HG03025 (cell line): ENCODE measurements at regions not wholly inside any gene's neighbourhood (a gene's known extent, or its start where the extent isn't known, plus 50 kb on each side); places are given as distances from the start of the nearest gene placed in this dataset.
"Not testable (repeated sequence)": the region's sequence is repeated elsewhere in the genome, so short reads cannot be mapped to it uniquely, and the experiment has no call there.

ENCODE experiments used
- ATAC-seq: cut with Tn5 transposase; IDR thresholded peaks from one replicate; pipeline ENCODE4 v1.9.1; 2021; ENCODE audit warnings: mild to moderate bottlenecking, moderate library complexity; ENCODE audit not compliant: unreplicated experiment, low FRiP score

GRCh38 chr1:199784138-199784895, 243.2 kb upstream of the NR5A2 start:
- no peak for ATAC-seq

DNA sequence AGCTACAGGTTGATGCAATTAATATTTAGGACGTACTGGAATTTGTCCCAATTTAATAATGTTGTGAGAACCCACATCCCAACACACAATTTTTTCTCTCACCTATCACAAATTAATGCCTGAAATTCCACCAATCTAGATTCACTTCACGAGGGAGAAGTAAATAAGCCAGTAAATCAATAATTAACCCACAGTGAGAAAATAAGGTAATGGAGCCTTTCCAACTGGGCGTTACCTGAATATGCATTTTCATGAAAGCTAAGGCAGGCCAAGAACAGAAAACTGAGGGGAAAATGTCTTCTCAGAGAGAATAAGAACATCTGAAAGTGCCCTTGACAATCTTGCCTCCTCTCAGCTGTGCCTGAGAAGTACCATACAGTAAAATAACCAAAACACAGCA, 240.8 kb upstream of the NR5A2 start:
- no peak for ATAC-seq

- no peak for ATAC-seq
These were observed 238.4 kb upstream of the NR5A2 start for GRCh38 chr1:199789141-199789540.

DNA sequence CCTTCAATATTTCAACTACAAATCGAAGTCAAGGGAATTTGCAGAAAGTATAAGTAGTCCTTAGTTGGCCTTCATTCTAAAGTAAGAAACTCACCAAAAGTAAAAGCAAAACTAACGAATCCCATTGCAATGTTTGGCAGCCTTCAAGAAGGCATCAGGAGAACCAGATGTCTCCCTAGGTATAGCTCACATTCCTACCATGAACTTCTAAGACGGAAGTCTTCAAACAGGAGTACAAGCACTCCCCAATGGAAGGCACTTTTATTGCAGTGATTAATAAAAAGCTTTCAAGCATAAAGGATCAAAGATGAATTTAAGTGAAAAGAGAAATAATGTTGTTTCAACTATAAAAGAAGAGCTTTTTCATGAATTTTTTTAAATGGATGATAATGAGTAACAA, 236.0 kb upstream of the NR5A2 start:
- ATAC-seq = no peak

- ATAC-seq = no peak
These were observed 234.6 kb upstream of the NR5A2 start for GRCh38 chr1:199792874-199793273.

GRCh38 chr1:199794105-199794863, 233.2 kb upstream of the NR5A2 start:
- ATAC-seq = no peak

DNA sequence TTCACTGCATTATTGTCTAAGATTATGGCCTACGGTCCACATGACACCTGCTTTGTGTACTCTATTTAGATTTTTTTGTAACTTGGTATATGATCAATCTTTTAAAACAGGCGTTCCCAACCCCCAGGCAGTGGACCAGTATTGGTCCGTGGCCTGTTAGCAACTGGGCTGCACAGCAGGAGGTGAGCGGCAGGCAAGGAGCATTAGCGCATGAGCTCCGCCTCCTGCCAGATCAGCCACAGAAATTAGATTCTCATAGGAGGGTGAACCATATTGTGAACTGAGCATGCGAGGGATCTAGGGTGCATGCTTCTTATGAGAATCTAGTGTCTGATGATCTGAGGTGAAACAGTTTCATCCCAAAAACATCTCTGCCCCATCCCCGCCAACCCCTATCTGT, 228.4 kb upstream of the NR5A2 start:
- no peak for ATAC-seq

DNA sequence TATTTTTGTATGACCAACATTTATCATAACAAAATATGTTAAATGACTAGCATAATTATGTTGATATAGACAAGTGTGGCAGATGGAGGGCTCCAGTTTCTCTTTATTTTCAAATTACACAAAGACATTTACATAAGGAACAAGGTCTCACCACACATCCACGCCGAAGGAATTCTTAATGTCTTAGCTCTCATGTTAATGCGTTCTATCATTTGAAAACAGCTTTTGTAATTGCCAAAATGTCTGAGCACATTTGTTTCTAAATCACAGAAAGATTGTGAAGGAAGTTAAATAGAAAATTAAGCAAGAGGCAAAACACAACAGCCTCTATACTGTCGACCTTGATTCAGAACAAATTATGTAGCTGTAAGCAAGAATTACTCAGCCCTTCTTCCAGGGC, 223.0 kb upstream of the NR5A2 start:
- no peak for ATAC-seq

DNA sequence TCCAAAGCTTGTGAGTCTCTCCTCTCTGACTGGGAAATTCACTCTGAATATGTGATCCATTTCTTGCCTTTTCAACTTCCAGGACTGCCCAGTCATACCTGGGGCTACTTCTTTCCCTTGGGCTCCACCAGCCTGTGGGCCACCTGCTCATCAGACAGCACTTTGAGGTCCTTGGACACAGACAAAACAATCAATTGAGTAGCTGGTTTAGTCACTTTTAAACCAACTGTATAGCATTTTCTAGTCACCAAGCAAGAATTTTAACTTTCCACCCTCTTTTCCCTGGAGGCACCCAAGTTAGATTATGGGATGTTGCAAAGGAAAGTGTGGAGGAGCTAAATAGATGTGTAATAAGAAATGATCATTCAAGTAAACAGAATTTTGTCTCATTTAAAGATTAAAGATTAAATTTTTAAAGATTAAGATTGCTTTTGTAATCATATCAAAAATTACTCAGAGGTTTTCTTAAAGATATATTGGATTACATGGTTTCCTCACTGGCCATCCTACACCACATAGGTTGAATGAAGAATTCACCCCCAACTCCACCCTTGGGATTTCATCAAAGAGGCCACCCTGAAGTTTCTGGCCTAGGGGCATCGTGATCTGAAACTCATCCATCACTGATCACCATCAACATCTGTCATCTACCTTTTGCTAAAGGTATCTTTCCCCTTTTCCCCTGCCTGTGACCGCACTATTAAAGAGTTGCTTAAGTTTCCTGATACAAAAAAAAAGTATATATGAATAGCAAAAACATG, 219.2 kb upstream of the NR5A2 start:
- ATAC-seq = no peak

DNA sequence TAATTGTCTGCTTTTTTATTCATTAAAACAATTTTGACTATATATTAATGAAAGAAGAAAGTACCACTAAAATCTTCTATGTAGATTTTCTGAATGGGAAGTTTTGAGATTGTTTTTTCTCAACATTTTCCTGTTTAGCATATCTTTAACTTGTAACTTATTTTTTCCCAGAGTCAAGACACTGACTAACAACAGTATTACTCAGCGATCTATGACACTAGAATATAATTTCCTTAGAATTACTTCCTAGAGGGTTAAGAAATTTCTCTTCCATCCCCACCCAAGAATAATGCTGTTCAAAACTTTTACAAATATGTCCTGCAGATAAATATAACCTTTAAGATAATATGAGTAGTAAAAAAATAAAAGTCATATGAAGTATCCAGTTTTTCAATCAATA, 218.2 kb upstream of the NR5A2 start:
- ATAC-seq = no peak

GRCh38 chr1:199811163-199811562, 216.3 kb upstream of the NR5A2 start:
- no peak for ATAC-seq

DNA sequence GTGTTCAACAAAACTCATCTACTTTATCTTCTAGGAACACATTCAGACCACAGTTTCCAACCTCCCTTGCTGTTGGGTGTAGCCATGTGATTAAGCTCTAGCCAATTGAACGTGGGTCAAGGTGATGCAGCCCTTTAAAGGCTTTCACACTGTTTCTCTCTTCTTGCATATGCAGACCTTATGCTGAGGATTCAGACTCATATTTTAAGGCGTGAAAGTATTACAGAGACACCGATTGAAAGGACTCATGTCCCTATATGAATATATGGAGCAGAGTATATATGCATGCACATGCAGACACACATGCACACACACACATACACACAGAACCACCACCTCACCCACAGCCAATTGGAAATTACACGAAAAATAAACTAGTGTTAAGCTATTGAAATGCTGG, 214.3 kb upstream of the NR5A2 start:
- ATAC-seq = no peak

GRCh38 chr1:199815947-199816346, 211.6 kb upstream of the NR5A2 start:
- no peak for ATAC-seq

GRCh38 chr1:199817266-199817665, 210.2 kb upstream of the NR5A2 start:
- ATAC-seq = no peak

DNA sequence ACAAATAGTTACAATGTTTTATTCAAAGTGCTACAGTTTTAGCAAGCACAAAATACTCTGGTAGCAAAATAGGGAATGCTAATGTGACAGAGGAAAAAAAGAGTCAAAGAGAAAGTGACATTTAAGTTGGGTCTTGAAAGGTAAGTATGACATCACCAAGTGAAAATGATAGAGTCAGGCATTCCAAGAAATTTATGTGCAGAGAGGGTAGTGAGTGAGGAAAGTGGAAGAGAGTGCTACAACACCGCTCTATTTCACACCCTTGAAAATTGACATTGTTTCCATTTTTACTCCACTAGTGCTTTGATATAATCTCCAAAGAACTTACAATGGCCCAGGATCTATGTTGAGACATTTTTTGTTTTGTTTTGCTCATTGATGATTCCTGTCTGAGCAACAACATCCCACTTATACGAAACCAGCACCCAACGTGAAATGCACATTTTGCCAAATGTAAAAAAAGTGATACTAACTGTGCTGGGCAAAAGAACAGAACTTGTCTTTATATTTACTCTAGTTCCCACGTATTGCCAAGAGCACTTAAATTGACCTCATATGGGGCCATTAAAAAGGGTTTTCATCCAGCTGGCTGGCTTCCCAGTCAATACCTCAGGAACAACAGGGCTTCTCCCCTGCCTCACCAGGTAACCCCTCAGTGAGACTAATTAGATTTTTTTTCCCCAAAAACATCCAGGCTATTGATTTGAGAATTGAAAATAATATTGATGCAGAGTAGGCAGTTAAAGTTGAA, 206.3 kb upstream of the NR5A2 start:
- no peak for ATAC-seq

DNA sequence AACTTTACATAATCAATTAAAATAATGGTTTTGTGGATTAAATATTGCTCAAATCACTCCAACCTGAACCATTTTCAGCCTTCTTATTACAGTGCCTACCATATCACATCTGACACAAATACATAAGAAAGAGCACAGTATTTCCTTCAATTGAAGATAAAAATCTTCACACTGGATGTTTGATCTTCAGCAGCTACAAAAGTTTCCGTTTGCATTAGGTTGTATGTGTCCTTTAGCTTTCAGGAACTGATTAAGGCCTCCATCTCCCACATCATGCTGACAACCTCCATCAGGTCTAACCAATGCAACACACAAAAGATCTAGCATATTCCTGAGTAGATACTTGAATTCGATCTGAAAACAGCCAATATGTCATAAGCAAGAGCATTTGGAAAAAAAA, 195.1 kb upstream of the NR5A2 start:
- no peak for ATAC-seq

GRCh38 chr1:199834711-199835110, 192.8 kb upstream of the NR5A2 start:
- no peak for ATAC-seq

- no peak for ATAC-seq
These were observed 191.1 kb upstream of the NR5A2 start for GRCh38 chr1:199836430-199836829.

- no peak for ATAC-seq
These were observed 190.2 kb upstream of the NR5A2 start for GRCh38 chr1:199837321-199837720.

DNA sequence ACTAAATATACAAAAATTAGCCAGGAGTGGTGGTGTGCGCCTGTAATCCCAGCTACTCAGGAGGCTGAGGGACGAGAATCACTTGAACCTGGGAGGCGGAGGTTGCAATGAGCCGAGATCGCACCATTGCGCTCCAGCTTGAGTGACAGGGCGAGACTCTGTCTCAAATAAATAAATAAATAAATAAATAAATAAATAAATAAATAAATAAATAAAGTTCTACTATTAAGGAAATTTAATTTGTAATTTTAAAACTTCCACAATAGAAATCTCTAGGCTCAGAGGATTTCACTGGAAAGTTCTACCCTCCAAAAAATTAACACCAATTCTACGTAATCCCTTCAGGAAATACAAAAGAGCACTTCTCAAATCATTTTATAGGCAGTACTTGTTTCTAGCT, 187.9 kb upstream of the NR5A2 start:
- ATAC-seq = not testable (repeated sequence)

- not testable (repeated sequence) for ATAC-seq
These were observed 184.4 kb upstream of the NR5A2 start for GRCh38 chr1:199843096-199843495.
